ENCODE measurements at regions not wholly inside any gene's neighbourhood (a gene's known extent, or its start where the extent isn't known, plus 50 kb on each side); places are given as distances from the start of the nearest gene placed in this dataset.

DNA sequence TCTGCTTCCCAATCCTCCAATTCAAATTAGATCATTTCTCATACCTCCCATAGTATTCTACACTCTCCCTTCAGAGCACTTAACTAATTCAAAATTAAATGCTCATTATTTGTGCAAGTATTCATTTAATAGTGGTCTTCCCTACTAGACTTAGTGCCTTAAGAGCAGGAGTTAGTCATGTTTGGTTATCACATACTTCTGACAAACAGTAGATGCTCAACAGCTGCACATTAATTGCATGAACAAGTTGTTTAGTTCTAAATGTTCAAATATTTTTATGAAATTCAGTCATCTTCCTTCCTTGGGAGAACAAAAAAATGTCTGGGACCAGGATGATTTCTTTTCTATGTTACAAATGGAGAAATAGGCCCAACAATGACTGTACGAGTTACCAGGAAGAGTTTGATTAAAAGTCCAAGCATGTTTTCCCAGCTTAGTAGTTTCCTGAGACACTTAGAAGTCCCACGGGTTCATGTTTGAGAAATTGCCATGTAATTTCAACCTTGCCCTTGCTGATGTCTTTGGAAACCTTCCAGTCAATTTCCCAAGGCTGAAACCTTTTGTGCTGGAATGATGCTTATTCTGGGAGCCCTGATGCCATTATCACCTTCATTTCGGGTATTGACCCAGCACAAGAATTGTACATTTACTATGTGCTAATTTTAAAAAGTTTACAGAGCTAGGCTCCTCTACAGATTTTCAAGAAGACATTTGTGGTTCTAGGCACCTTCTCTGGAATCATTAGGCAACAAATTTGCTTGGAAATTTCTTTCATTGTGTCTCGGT is 437.9 kb upstream of the PLXNA2 start:
- TF ChIP-seq BHLHE40 (IDR thresholded peaks at IDR 0.05; ENCODE audit: borderline replicate concordance) (no peak), SP1 (IDR thresholded peaks at IDR 0.05) (no peak), FOXK2 (IDR thresholded peaks at IDR 0.05) (no peak)
